Pulmonary artery endothelial cell (primary cell): ENCODE measurements at regions not wholly inside any gene's neighbourhood (a gene's known extent, or its start where the extent isn't known, plus 50 kb on each side); places are given as distances from the start of the nearest gene placed in this dataset.
"Not testable (repeated sequence)": the region's sequence is repeated elsewhere in the genome, so short reads cannot be mapped to it uniquely, and the experiment has no call there.

Source experiments
- DNase-seq: peaks from one replicate; pipeline ENCODE4 v3.0.0-alpha.2; 2011; ENCODE audit warnings: low read depth, low spot score

GRCh38 chr12:41683023-41683422 is 461.7 kb downstream of the GXYLT1 start:
- no peak for DNase-seq

GRCh38 chr12:41681898-41682297 is 462.8 kb downstream of the GXYLT1 start:
- DNase-seq: no peak

- DNase-seq: no peak
Measured at GRCh38 chr12:41680155-41680554, 464.5 kb downstream of the GXYLT1 start.

GRCh38 chr12:41663598-41664265 is 475.6 kb downstream of the PDZRN4 start:
- no peak for DNase-seq

GRCh38 chr12:41661141-41661765 is 473.1 kb downstream of the PDZRN4 start:
- DNase-seq: no peak

- DNase-seq: no peak
Measured at GRCh38 chr12:41656454-41656853, 468.3 kb downstream of the PDZRN4 start.

- DNase-seq: no peak
Measured at GRCh38 chr12:41653386-41654326, 465.5 kb downstream of the PDZRN4 start.

GRCh38 chr12:41652981-41653380 is 464.9 kb downstream of the PDZRN4 start:
- DNase-seq: no peak

- no peak for DNase-seq
Measured at GRCh38 chr12:41645624-41646023, 457.5 kb downstream of the PDZRN4 start.

GRCh38 chr12:41642808-41643207 is 454.7 kb downstream of the PDZRN4 start:
- not testable (repeated sequence) for DNase-seq

- no peak for DNase-seq
Measured at GRCh38 chr12:41636653-41637052, 448.5 kb downstream of the PDZRN4 start.

- DNase-seq: no peak
Measured at GRCh38 chr12:41635626-41636364, 447.7 kb downstream of the PDZRN4 start.

- no peak for DNase-seq
Measured at GRCh38 chr12:41634091-41634490, 446.0 kb downstream of the PDZRN4 start.

- DNase-seq: no peak
Measured at GRCh38 chr12:41629611-41630010, 441.5 kb downstream of the PDZRN4 start.

GRCh38 chr12:41627476-41627875 is 439.4 kb downstream of the PDZRN4 start:
- DNase-seq: no peak

GRCh38 chr12:41624571-41624970 is 436.5 kb downstream of the PDZRN4 start:
- DNase-seq: no peak
